ENCODE measurements at regions not wholly inside any gene's neighbourhood (a gene's known extent, or its start where the extent isn't known, plus 50 kb on each side); places are given as distances from the start of the nearest gene placed in this dataset.
"Not testable (repeated sequence)": the region's sequence is repeated elsewhere in the genome, so short reads cannot be mapped to it uniquely, and the experiment has no call there.

GRCh38 chr6:20263059-20263458 is 50.8 kb upstream of the MBOAT1 start:
- no peak for DNase-seq

GRCh38 chr6:20265842-20266241 is 53.6 kb upstream of the MBOAT1 start:
- DNase-seq: no peak

GRCh38 chr6:20266851-20267608 is 54.8 kb upstream of the MBOAT1 start:
- no peak for DNase-seq

- DNase-seq: no peak
These were observed 56.9 kb upstream of the MBOAT1 start for GRCh38 chr6:20269181-20269580.

- no peak for DNase-seq
These were observed 59.5 kb upstream of the MBOAT1 start for GRCh38 chr6:20271818-20272217.

GRCh38 chr6:20274137-20274536 is 61.9 kb upstream of the MBOAT1 start:
- DNase-seq: no peak

- not testable (repeated sequence) for DNase-seq
These were observed 63.6 kb upstream of the MBOAT1 start for GRCh38 chr6:20275837-20276236.

GRCh38 chr6:20277724-20278123 is 65.5 kb upstream of the MBOAT1 start:
- DNase-seq: not testable (repeated sequence)

- DNase-seq: no peak
These were observed 66.8 kb upstream of the MBOAT1 start for GRCh38 chr6:20279051-20279450.

GRCh38 chr6:20279608-20280287 is 67.5 kb upstream of the MBOAT1 start:
- DNase-seq: no peak

GRCh38 chr6:20280288-20280621 is 68.0 kb upstream of the MBOAT1 start:
- no peak for DNase-seq

GRCh38 chr6:20284672-20285071 is 72.4 kb upstream of the MBOAT1 start:
- DNase-seq: no peak

- DNase-seq: no peak
These were observed 74.8 kb upstream of the MBOAT1 start for GRCh38 chr6:20286968-20287565.

GRCh38 chr6:20291764-20292580 is 79.7 kb upstream of the MBOAT1 start:
- DNase-seq: peak; percentile 41

- DNase-seq: no peak
These were observed 80.6 kb upstream of the MBOAT1 start for GRCh38 chr6:20292905-20293304.

- DNase-seq: no peak
These were observed 89.0 kb upstream of the MBOAT1 start for GRCh38 chr6:20301256-20301655.

- no peak for DNase-seq
These were observed 89.9 kb upstream of the MBOAT1 start for GRCh38 chr6:20302168-20302567.

GRCh38 chr6:20302702-20303251 is 90.5 kb upstream of the MBOAT1 start:
- no peak for DNase-seq

- no peak for DNase-seq
These were observed 94.2 kb upstream of the MBOAT1 start for GRCh38 chr6:20306491-20306890.

- no peak for DNase-seq
These were observed 92.5 kb upstream of the E2F3 start for GRCh38 chr6:20309186-20309585.

- no peak for DNase-seq
These were observed 91.5 kb upstream of the E2F3 start for GRCh38 chr6:20310185-20310584.

- no peak for DNase-seq
These were observed 89.1 kb upstream of the E2F3 start for GRCh38 chr6:20312606-20313005.

- DNase-seq: no peak
These were observed 88.6 kb upstream of the E2F3 start for GRCh38 chr6:20313051-20313450.
